Endometrium (tissue), 2 donors: ENCODE measurements at regions not wholly inside any gene's neighbourhood (a gene's known extent, or its start where the extent isn't known, plus 50 kb on each side); places are given as distances from the start of the nearest gene placed in this dataset.

Source experiments
- FAIRE-seq: peaks from 2 replicates; lab custom pipeline; 2012; peaks lifted over from hg19 to GRCh38; lab: Jason Lieb, UNC
- donor health status: control.
- donor health status: control.

- FAIRE-seq = no peak
Observed at GRCh38 chr18:38406607-38407006, 841.0 kb upstream of the CELF4 start.

DNA sequence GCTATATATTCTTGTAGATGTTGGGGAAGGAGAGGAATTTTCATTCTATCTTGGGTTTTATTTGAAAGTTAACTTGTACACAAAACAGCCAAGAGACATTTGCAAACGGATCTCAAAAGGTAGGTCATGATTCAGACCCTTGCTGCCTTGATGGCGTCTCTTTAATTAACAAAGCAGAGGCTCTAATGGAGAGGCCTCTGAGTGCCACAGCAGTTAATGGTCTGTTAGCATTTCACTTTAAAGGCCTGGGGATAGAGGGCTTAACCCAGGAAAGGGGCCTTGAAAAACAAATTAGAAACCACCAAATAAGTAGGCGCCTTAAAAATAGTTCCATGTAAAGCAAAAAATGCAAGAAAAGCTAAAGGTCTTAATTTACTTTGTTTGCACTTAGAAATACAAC is 836.9 kb upstream of the CELF4 start:
- FAIRE-seq = no peak

DNA sequence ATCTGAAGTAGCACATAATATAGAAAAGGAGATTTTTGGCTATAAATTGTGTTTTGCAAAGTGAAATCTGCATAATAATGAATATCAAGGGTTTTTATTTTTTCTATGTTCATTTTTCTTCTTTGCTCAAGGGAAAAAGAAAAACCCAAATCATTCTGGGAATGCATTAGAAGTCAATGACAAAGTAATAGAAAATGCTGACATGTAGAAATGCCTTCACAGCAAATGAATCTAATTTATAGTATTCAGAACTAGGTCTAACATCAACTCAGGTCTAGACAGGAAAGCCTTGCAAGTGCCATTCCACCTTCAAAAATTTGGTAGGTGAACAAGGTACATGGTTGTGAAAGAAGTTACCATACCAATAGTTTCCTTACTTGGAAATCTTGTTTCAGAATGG is 831.5 kb upstream of the CELF4 start:
- FAIRE-seq = no peak

DNA sequence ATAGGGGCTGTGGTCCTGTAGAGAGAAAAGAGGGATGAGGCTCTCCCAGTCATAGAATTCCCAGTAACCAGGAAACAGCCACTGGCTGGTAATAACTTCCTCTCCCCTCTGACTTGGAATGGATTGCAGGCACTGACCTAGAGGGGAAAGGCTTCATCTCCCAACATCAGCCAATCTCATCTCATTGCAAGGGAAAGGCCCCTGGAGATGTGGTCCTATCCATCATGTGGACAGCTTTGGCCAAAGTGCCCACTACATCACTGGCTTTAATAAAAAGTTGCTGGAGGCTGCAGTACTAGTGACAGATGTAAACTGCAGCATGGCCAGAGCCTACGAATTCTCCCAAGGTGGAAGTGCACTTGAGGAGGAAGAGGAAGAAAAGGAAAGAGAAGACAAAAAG is 820.5 kb upstream of the CELF4 start:
- no peak for FAIRE-seq

DNA sequence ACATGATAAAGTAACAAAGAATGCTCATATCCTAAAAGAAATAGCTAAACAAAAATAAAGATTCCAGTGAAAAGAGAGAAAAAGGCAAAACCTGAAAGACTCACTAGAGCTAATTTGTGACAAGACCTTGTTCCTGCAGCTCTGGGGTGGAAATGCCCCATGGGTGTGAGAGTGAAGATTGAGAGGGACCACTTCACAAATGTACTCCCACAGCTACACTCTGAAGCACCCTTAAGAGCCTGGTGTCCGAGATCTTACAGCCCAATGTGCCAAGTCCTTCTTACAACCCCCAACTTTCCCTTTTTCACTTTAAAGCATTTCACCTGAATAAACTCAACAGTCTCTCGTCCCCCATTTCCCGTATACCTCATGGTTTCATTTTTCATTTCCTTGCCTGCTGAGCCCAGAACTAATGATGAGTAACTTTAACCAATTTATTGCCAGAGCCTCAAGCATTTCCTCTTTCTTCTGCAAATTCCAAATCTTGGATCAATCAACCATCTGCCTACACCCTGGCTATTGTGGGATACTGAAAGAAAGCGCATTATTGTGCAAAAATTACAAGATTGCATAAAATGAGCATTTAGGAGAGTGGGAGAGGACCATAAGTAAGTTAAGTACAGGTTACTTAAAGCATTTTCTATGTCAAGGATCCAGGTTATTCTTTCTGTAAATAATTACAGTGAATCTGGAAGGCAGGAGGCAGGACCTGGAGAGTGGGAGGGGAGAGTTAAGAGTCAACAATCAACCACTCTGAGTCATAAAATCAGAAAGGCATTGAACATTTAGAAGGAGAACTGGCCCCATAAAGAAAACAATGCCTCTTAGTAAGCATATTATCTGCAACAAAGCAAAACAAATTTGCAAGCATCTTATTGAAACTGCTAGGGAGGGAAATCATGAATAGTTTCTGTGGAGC is 804.4 kb upstream of the CELF4 start:
- peak; percentile 57 for FAIRE-seq

DNA sequence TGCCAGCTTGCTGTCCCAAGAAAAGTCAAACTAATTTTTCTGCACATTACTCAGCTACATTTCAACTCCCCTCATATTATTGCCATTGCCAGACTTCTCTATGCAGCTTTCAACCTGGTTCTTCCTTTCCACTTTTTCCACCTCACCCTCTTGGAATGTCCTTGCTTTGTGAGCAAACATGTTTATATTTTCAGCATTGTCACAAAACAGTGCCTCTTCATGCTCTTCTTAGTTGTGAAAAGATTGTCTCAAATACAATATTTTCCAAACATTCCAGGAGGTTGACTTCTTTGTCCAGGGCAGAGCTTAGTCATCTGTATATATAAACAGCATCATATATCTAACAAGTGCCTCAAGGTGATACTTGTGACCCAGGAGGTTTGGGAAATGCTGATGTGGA is 803.3 kb upstream of the CELF4 start:
- no peak for FAIRE-seq

DNA sequence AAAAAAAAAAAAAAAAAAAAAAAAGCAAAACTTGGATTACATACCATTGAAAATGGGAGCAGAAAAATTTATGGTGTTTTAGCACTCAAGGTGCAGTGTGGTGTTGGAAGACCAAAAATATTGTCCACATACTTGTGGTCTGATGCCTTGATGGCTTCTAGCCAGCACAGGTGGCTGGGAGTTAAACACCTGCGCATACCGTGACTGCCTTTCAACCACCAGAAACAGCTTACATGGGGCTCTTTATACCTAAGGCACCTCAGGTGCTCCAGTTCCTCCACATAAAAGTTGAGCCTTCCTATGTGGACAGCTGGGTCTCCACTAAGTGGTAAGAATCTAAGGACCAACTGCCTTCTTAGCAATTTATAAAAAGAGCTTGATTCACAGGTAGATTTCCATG is 802.6 kb upstream of the CELF4 start:
- no peak for FAIRE-seq

- FAIRE-seq = no peak
Observed at GRCh38 chr18:38367473-38367872, 801.9 kb upstream of the CELF4 start.

GRCh38 chr18:38362286-38362792 is 796.7 kb upstream of the CELF4 start:
- FAIRE-seq = no peak

DNA sequence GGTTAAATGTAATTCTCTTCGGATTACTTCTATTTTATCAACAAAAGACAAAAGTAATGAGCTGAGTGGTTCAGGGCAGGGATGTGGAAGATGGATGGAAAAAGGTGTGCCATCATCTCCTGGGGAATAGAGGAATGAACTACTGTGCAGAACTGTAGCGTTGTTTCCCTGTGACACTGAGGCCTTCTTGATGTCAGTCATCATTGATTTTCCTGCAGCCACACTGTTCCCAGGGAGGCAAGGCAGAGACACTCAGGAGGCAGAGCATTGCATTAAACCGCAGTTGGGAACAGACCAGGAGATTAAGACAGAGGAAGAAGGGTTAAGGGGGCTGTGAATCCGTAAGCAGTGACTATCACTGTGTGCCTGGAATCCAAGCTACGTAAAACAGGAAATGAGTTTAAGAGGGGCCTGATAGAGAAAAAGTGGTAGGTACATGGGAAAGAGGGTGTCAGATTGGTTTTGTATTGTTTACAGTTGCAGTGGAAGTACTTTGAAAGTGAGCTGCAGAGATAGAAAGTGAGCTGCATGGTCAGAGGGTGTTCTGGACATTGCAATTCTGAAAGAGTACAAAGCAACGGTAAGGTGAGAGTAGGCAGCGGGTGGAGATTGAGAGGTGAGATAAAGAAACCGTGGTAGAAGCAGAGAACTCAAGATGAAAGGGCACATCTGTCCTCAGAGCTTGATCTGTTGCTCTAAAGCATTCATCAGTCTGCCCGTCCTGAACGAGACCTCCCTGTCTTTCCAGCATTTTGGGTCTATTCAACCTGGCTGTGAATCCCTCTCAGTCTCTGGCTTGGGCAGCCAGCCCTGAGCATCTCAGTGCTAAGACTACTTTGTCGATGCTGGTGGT is 793.4 kb upstream of the CELF4 start:
- no peak for FAIRE-seq

GRCh38 chr18:38353149-38353548 is 787.6 kb upstream of the CELF4 start:
- FAIRE-seq = no peak

DNA sequence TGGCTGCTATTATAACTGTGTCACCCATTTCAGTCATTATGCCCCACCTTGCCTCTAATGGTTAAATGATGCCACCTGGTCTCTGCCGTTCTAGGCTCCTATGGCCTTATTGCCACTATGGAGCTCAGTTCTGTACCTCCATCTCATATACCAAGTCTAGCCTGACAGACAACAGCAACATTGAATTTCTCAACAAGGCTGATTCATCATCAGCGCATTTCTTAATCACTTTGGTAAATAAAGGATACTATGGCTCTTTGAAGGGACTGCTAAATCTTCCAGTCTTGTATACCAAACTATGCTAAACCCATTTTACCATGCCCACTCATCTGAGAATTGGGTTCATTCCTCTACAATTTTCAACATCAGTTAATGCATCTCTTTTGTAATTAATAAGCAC is 784.5 kb upstream of the CELF4 start:
- FAIRE-seq = no peak

DNA sequence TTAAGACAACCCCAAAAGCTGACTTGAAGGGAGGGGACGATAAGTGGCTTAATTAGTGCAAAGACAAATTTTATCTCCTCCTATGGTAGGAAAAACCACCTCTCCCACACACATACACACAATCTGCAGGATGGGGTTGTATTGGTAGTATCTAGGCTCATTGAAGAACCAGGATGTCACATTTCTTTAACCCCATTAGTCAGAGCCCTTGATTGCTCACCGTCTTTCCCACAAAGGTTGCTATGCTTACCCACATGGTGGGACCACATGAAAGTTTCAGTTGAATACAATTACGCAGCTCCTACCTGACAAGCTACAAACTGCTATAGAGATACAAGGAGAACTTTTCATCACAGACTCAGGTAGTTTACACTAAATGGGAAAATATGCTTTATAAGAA is 765.0 kb upstream of the CELF4 start:
- no peak for FAIRE-seq

GRCh38 chr18:38329145-38329544 is 763.5 kb upstream of the CELF4 start:
- no peak for FAIRE-seq

DNA sequence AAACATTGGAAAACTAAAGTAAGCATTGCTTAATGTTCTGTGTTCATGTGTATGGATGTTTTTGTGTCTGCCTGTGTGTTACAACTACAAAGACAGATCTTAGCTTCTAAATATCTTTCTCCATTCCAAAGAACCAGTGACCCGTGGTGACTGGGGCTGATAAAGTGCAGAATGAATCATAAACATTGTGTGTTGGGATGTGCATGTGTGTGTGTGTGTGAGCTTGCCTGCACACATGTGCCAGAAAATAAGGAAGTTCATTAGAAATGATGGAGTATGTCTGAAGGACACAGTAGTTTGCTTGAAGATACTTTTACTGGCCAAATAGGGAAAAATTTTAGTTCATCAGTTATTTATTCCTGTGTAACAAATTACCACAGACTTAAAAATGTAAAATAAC is 756.6 kb upstream of the CELF4 start:
- no peak for FAIRE-seq

DNA sequence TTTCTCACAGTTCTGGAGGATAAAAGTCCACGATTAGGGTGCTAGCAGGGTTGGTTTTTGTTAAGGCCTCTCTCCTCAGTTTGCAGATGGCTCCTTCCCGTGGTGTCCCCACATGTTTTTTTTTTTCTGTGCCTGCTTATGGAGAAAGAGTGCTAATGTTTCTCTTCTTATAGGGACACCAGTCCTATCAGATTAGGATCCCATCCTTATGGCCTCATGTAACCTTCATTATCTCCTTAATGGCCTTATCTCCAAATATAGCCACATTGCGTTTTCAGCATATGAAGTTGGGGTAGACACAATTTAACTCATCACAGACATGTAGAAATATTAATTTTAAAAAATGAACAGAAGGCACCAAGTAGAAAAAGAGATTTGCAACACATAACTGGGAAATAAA is 755.7 kb upstream of the CELF4 start:
- FAIRE-seq = no peak

- FAIRE-seq = no peak
Observed at GRCh38 chr18:38318416-38318815, 752.8 kb upstream of the CELF4 start.

- FAIRE-seq = no peak
Observed at GRCh38 chr18:38313831-38314230, 748.2 kb upstream of the CELF4 start.

GRCh38 chr18:38312532-38312931 is 746.9 kb upstream of the CELF4 start:
- FAIRE-seq = no peak

- FAIRE-seq = no peak
Observed at GRCh38 chr18:38310936-38311335, 745.3 kb upstream of the CELF4 start.

GRCh38 chr18:38307914-38308313 is 742.3 kb upstream of the CELF4 start:
- FAIRE-seq = no peak

GRCh38 chr18:38305961-38306360 is 740.4 kb upstream of the CELF4 start:
- FAIRE-seq = no peak

DNA sequence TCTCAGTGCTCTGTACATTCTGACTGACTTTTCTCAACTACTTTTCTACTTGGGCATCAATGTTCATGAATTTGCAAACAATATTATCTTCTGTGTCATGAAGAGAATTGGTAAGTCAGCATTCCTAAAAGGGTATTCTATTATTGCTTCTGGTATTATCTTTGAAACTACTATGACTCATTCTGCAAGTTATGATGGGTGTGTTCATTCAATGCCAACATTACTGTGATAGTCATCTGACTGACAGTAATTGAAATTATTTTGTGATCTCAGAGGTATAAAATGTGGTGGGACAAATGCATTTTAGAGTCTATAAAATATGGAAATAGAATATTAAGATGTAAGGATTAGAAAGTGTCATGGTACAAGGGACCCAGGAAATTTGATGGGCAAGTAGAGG is 736.0 kb upstream of the CELF4 start:
- no peak for FAIRE-seq
